ENCODE measurements at regions not wholly inside any gene's neighbourhood (a gene's known extent, or its start where the extent isn't known, plus 50 kb on each side); places are given as distances from the start of the nearest gene placed in this dataset.

DNA sequence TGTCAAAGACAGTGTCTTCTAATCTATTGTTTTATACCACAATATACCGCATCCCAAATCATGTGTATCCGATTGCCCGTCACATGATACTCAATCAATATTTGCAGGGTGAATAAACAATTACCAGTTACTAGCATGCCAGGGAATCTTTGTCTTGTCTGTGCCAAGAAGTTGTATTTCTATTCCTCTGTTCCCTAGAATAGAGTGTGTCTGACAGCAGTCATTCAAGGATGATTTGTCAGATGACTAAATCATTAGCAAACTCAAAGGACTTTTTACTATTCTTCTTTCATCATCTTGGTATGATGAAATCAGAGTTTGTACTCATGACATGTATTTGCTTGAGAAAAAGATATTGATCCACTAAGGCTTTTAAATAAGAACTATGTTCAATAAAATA is 348.8 kb downstream of the HTR1A start:
- Histone ChIP-seq H2BK20ac (ENCODE audit: low read depth, low read length, poor library complexity, severe bottlenecking) (no peak overlapping the region), H4K20me1 (ENCODE audit: control insufficient read depth, insufficient read depth, insufficient read length) (no peaks in the 10 kb centered on the region), H2BK5ac (ENCODE audit: insufficient read length, low read length) (no peak overlapping the region), H3K56ac (ENCODE audit: insufficient read length, low read depth, low read length) (no peak overlapping the region), H2BK120ac (ENCODE audit: low read depth, low read length, poor library complexity, severe bottlenecking) (no peak overlapping the region), H4K8ac (replicated peaks; ENCODE audit: insufficient read length, low read depth, low read length) (no peak overlapping the region), H3K14ac (ENCODE audit: insufficient read depth, low read length) (no peak overlapping the region), H3K18ac (ENCODE audit: insufficient read length, low read depth, low read length) (no peak overlapping the region), H3K4me1 (ENCODE audit: insufficient read depth, low read length) (no peaks in the 10 kb centered on the region), H2AFZ (ENCODE audit: low read length) (no peak overlapping the region), H3K4me2 (ENCODE audit: insufficient read depth, insufficient read length, low read length) (no peak overlapping the region), H3K79me2 (ENCODE audit: insufficient read depth, low read length) (no peaks in the 10 kb centered on the region), H4K91ac (ENCODE audit: insufficient read length, low read depth, low read length) (no peak overlapping the region), H3K23ac (ENCODE audit: insufficient read length, low read depth, low read length) (no peak overlapping the region), H3K79me1 (ENCODE audit: insufficient read depth, low read depth, low read length, poor library complexity, severe bottlenecking) (no peaks in the 10 kb centered on the region), H4K5ac (ENCODE audit: insufficient read length, low read depth, low read length) (no peak overlapping the region), H2AK5ac (ENCODE audit: insufficient read length, low read length) (no peak overlapping the region), H2BK12ac (ENCODE audit: insufficient read length, low read depth, low read length) (no peak overlapping the region), H3K4ac (ENCODE audit: low read depth, low read length) (no peak overlapping the region), H3K27me3 (ENCODE audit: insufficient read depth, low read length) (no peaks in the 10 kb centered on the region), H2BK15ac (ENCODE audit: low read depth, low read length) (no peak overlapping the region), H3K9ac (ENCODE audit: extremely low read depth, insufficient read length, low read length) (no peak overlapping the region), H3K23me2 (ENCODE audit: insufficient read length, low read depth, low read length, poor library complexity, severe bottlenecking) (no peaks in the 10 kb centered on the region), H3K27ac (ENCODE audit: insufficient read length, low read depth, low read length) (no peak overlapping the region), H3T11ph (ENCODE audit: low read length) (no peak overlapping the region), H3K9me3 (ENCODE audit: control insufficient read depth, low read depth, low read length) (no peaks in the 10 kb centered on the region)
- H3K27me3 Mint-ChIP-seq (ENCODE audit: low read depth): no peaks in the 10 kb centered on the region
- no peaks in the 10 kb centered on the region for H3K4me1 Mint-ChIP-seq
- H3K27ac Mint-ChIP-seq: no peak overlapping the region
- no peaks in the 10 kb centered on the region for H3K36me3 Mint-ChIP-seq (ENCODE audit: insufficient read depth in 1 of 3, low read depth in 3 of 3)
- H3K9me3 Mint-ChIP-seq: peaks cover 0 to 5% of the 10 kb centered on the region in 2 experiments; a peak in 3 of 5 replicates
- no peak for DNase-seq
- no CpG with 5 or more reads among the region's 3 CpGs for WGBS (ENCODE audit: extremely low coverage, insufficient read length, low lambda C conversion rate)
- no peak for TF ChIP-seq CTCF (conservative IDR thresholded peaks at IDR 0.05)
- no peak overlapping the region for H3K4me3 Mint-ChIP-seq

All from H9 (cell line).